AG09309 (cell line): ENCODE measurements at regions not wholly inside any gene's neighbourhood (a gene's known extent, or its start where the extent isn't known, plus 50 kb on each side); places are given as distances from the start of the nearest gene placed in this dataset.

ENCODE experiments used
- DNase-seq: peaks from one replicate; pipeline ENCODE4 v3.0.0-alpha.2; 2010; ENCODE audit warnings: low read depth
- H3K4me3 ChIP-seq: 2 replicates; pipeline ENCODE4 v1.5.1; 2011; ENCODE audit warnings: mild to moderate bottlenecking, low read depth, low read length, moderate library complexity; ENCODE audit not compliant: control insufficient read depth
- TF ChIP-seq, protein P1 (sequence below): IDR thresholded peaks from 2 replicates; pipeline ENCODE4 v1.5.1; 2011; ENCODE audit warnings: mild to moderate bottlenecking, low read depth, low read length, inconsistent platforms; ENCODE audit not compliant: insufficient read depth, control insufficient read depth; ENCODE audit errors: missing control alignments

- DNase-seq: no peak
- TF ChIP-seq, protein P1, sequence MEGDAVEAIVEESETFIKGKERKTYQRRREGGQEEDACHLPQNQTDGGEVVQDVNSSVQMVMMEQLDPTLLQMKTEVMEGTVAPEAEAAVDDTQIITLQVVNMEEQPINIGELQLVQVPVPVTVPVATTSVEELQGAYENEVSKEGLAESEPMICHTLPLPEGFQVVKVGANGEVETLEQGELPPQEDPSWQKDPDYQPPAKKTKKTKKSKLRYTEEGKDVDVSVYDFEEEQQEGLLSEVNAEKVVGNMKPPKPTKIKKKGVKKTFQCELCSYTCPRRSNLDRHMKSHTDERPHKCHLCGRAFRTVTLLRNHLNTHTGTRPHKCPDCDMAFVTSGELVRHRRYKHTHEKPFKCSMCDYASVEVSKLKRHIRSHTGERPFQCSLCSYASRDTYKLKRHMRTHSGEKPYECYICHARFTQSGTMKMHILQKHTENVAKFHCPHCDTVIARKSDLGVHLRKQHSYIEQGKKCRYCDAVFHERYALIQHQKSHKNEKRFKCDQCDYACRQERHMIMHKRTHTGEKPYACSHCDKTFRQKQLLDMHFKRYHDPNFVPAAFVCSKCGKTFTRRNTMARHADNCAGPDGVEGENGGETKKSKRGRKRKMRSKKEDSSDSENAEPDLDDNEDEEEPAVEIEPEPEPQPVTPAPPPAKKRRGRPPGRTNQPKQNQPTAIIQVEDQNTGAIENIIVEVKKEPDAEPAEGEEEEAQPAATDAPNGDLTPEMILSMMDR: no peak
- no peak overlapping the region for H3K4me3 ChIP-seq
Observed at GRCh38 chr6:41437604-41438003, 102.2 kb downstream of the NCR2 start.

DNA sequence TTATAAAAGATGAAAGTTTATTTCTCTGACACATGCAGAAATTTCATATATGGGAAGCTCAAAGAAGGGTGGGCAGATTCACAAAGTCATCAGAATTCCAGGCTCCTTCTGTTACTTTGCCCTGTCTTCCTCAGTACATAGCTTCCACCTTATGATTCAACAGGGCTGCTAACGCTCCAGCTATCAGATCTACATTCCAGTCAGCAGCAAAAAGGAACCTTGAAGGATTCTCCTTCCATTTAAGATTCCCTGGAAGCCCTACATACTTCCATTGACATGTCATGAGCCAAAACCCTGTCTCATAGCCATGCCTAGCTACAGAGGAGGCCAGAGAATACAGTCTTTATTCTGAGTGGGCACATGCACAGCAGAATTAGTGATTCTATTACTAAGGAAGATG is 103.3 kb downstream of the NCR2 start:
- no peak for DNase-seq
- no peak overlapping the region for H3K4me3 ChIP-seq
- TF ChIP-seq, protein P1: no peak

DNA sequence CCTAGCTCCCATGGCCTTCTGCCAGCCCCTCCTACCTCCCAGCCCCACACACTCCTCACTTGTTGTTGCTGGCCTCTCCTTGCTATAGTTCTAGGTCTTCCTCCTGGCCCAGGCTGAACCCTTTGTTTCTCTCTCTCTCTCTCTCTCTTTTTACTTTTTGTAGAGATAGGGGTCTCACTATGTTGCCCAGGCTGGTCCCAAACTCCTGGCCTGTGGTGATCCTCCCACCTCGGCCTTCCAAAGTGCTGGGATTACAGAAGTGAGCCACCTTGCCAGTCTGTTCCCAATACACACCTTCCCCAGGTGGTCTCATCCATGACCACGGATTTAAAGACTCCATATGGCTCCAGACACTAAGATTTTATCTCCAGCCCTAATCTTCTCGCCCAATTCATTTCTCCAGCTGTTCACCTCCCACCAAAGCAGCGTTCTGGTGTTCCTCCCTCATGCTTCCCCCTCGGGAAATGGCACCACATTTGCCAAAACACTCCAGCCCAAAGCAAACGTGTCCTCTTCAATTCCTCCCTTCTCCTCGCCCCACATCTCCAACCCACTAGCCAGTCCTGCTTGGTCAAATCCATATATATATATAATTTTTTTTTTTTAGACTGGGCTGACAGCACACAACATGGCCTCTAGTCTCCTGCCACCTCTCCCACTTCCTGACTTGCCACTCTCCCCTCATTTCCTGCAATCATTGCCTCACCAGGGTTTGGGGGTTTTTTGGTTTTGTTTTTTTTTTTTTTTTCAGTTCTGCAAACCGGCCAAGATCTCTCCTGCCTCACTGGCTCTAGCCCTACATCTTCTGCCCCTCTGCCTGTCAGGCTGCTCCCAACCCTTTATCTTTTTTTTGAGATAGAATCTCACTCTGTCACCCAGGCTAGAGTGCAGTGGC is 104.4 kb downstream of the NCR2 start:
- DNase-seq: no peak
- TF ChIP-seq, protein P1: no peak
- H3K4me3 ChIP-seq: no peak overlapping the region

DNA sequence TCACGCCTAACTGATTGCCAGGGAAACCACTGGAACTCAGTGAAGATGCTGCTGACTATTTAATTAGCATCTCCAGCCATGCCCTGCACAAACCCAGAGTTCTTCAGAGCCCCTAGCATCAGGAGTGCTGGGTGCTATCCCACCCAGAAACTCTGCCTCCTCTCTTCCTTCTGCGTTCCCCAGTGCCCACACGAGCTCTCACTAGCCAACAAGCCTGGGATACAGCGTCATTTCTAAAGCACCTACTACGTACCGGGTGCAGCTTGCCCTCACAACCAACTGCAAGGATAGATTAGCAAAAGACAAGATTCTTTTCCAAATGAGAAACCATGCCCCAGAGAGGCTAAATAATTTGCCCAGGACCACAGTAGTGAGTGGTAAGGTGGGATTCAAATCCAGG is 105.2 kb upstream of the FOXP4 start:
- TF ChIP-seq, protein P1: no peak
- no peak for DNase-seq
- no peak overlapping the region for H3K4me3 ChIP-seq

- H3K4me3 ChIP-seq: no peak overlapping the region
- TF ChIP-seq, protein P1: no peak
- no peak for DNase-seq
Observed at GRCh38 chr6:41441598-41442351, 104.4 kb upstream of the FOXP4 start.

DNA sequence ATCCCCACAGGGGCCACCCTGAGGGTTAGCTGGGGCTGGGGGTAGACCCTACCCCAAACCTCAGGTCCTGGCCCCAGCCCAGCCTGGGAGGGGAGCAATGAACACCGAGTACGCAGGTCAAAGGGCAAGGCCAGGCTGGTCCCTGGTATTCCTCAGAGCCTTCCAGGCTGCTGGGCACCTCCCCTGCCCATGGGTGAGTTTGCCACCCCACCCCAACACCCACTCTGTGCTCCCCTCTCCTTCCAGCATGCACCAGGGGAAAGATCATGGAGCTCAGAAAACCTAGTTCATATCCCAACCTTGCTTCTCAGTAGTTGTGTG is 103.9 kb upstream of the FOXP4 start:
- no peak overlapping the region for H3K4me3 ChIP-seq
- TF ChIP-seq, protein P1: no peak
- DNase-seq: no peak
